SK-N-SH treated with all-trans-retinoic acid at 6 μM for 48 hours (cell line): ENCODE measurements at regions not wholly inside any gene's neighbourhood (a gene's known extent, or its start where the extent isn't known, plus 50 kb on each side); places are given as distances from the start of the nearest gene placed in this dataset.

Source experiments
- CSDC2 ChIP-seq: fragments of 250-450 bp; sonication (Bioruptor Pico); IDR thresholded peaks from 2 replicates; pipeline ENCODE4 v1.5.0; 2020; ENCODE audit warnings: mild to moderate bottlenecking, moderate library complexity
- ISL1 ChIP-seq: fragments of 250-450 bp; sonication (Bioruptor Pico); IDR thresholded peaks from 2 replicates; pipeline ENCODE4 v2.1.2; 2022; ENCODE audit warnings: mild to moderate bottlenecking, moderate library complexity
- OSR1 ChIP-seq: fragments of 250-450 bp; sonication (Bioruptor Pico); IDR thresholded peaks from 2 replicates; pipeline ENCODE4 v1.8.0; 2022; ENCODE audit warnings: moderate library complexity, mild to moderate bottlenecking, inconsistent platforms
- TCF4 ChIP-seq: fragments of 250-450 bp; sonication (Bioruptor Pico); IDR thresholded peaks from 2 replicates; pipeline ENCODE4 v1.8.0; 2021; ENCODE audit warnings: mild to moderate bottlenecking, moderate library complexity, borderline replicate concordance
- ZFP3 ChIP-seq: fragments of 250-450 bp; sonication (Bioruptor Pico); IDR thresholded peaks from 2 replicates; pipeline ENCODE4 v1.5.0; 2020; ENCODE audit warnings: mild to moderate bottlenecking, moderate library complexity
- ZFP30 ChIP-seq: fragments of 450-650 bp; formaldehyde crosslinking; IDR thresholded peaks from 2 replicates; pipeline ENCODE4 v1.5.0; 2022; ENCODE audit warnings: mild to moderate bottlenecking, moderate library complexity
- ZNF70 ChIP-seq: fragments of 450-650 bp; formaldehyde crosslinking; IDR thresholded peaks from 2 replicates; pipeline ENCODE4 v1.5.0; 2020; ENCODE audit warnings: mild to moderate bottlenecking, moderate library complexity

GRCh38 chr16:85302018-85302847 is 190.0 kb upstream of the CIBAR2 start:
- no peak for TF ChIP-seq ISL1 (CRISPR knock-in tag)
- TF ChIP-seq ZNF70 (CRISPR knock-in tag): no peak
- TF ChIP-seq ZFP30 (CRISPR knock-in tag): no peak
- no peak for TF ChIP-seq OSR1 (CRISPR knock-in tag)
- no peak for TF ChIP-seq CSDC2 (CRISPR knock-in tag)
- no peak for TF ChIP-seq ZFP3
- no peak for TF ChIP-seq TCF4 (CRISPR knock-in tag)
